ENCODE measurements at regions not wholly inside any gene's neighbourhood (a gene's known extent, or its start where the extent isn't known, plus 50 kb on each side); places are given as distances from the start of the nearest gene placed in this dataset.

- Histone ChIP-seq H3K27me3 (ENCODE audit: insufficient read depth, low read length) (peaks cover 4% of the 10 kb centered on the region), H3K36me3 (ENCODE audit: insufficient read depth, low read length) (no peaks in the 10 kb centered on the region), H4K20me1 (ENCODE audit: insufficient read depth, low read length) (no peaks in the 10 kb centered on the region), H3K79me2 (ENCODE audit: insufficient read depth, low read length) (no peaks in the 10 kb centered on the region), H3K4me3 (ENCODE audit: insufficient read depth, low read depth, low read length) (no peak overlapping the region), H2AFZ (ENCODE audit: low read depth, low read length) (no peak overlapping the region), H3K9ac (ENCODE audit: low read length) (no peak overlapping the region), H3K9me3 (ENCODE audit: insufficient read depth, low read depth, low read length) (no peaks in the 10 kb centered on the region), H3K4me1 (ENCODE audit: insufficient read depth, low read length) (no peaks in the 10 kb centered on the region), H3K4me2 (ENCODE audit: low read length) (no peak overlapping the region), H3K27ac (ENCODE audit: low read depth, low read length) (no peak overlapping the region)
- H3K27me3 Mint-ChIP-seq (ENCODE audit: low read depth, unreplicated experiment): peaks cover 5% of the 10 kb centered on the region
- H3K9me3 Mint-ChIP-seq (ENCODE audit: unreplicated experiment): no peaks in the 10 kb centered on the region
- H3K4me1 Mint-ChIP-seq (ENCODE audit: low read depth, unreplicated experiment): no peaks in the 10 kb centered on the region
- no peak for FAIRE-seq
- H3K36me3 Mint-ChIP-seq (ENCODE audit: low read depth, unreplicated experiment): no peaks in the 10 kb centered on the region
- TF ChIP-seq, protein P1, sequence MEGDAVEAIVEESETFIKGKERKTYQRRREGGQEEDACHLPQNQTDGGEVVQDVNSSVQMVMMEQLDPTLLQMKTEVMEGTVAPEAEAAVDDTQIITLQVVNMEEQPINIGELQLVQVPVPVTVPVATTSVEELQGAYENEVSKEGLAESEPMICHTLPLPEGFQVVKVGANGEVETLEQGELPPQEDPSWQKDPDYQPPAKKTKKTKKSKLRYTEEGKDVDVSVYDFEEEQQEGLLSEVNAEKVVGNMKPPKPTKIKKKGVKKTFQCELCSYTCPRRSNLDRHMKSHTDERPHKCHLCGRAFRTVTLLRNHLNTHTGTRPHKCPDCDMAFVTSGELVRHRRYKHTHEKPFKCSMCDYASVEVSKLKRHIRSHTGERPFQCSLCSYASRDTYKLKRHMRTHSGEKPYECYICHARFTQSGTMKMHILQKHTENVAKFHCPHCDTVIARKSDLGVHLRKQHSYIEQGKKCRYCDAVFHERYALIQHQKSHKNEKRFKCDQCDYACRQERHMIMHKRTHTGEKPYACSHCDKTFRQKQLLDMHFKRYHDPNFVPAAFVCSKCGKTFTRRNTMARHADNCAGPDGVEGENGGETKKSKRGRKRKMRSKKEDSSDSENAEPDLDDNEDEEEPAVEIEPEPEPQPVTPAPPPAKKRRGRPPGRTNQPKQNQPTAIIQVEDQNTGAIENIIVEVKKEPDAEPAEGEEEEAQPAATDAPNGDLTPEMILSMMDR (IDR thresholded peaks at IDR 0.05; ENCODE audit: insufficient read depth, low read depth, low read length): no peak
- TF ChIP-seq EZH2 (IDR thresholded peaks at IDR 0.05; ENCODE audit: insufficient read depth, low read length): no peak
- H3K4me3 Mint-ChIP-seq (ENCODE audit: unreplicated experiment): no peak overlapping the region
- no peak for DNase-seq (ENCODE audit: low read depth)
- H3K27ac Mint-ChIP-seq (ENCODE audit: unreplicated experiment): no peak overlapping the region
Measured at GRCh38 chr6:149263321-149263720, 54.2 kb upstream of the TAB2 start.

DNA sequence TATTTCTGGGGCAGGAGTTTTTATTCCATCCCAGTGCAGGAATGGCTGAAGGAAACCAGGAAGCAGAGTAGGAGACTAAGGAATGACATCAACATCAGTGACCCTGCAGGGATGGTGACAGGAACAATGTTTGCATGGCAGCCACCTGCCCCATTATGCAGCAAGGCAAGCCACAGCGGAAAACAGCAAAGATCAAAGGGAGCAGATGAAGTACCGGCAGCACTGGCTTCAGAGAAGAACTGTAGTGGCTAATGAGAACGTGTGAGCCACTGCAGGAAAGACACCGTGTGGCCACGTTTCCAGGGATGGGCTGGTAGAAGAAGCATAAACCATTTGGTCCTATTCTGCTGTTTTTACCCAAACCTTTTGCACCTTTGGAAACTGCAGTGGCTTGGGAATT lies 52.9 kb upstream of the TAB2 start:
- Mint-ChIP-seq H3K27ac (ENCODE audit: unreplicated experiment) (no peak overlapping the region), H3K36me3 (ENCODE audit: low read depth, unreplicated experiment) (no peaks in the 10 kb centered on the region), H3K27me3 (ENCODE audit: low read depth, unreplicated experiment) (peaks cover 5% of the 10 kb centered on the region), H3K4me3 (ENCODE audit: unreplicated experiment) (no peak overlapping the region), H3K9me3 (ENCODE audit: unreplicated experiment) (no peaks in the 10 kb centered on the region), H3K4me1 (ENCODE audit: low read depth, unreplicated experiment) (peaks cover 3% of the 10 kb centered on the region)
- DNase-seq (ENCODE audit: low read depth) (no peak), FAIRE-seq (no peak)
- no peak overlapping the region for H2AFZ ChIP-seq (ENCODE audit: low read depth, low read length)
- no peaks in the 10 kb centered on the region for H4K20me1 ChIP-seq (ENCODE audit: insufficient read depth, low read length)
- H3K36me3 ChIP-seq (ENCODE audit: insufficient read depth, low read length): no peaks in the 10 kb centered on the region
- no peak overlapping the region for H3K27ac ChIP-seq (ENCODE audit: low read depth, low read length)
- no peaks in the 10 kb centered on the region for H3K9me3 ChIP-seq (ENCODE audit: insufficient read depth, low read depth, low read length)
- H3K4me1 ChIP-seq (ENCODE audit: insufficient read depth, low read length): no peaks in the 10 kb centered on the region
- no peak overlapping the region for H3K9ac ChIP-seq (ENCODE audit: low read length)
- H3K27me3 ChIP-seq (ENCODE audit: insufficient read depth, low read length): peaks cover 4% of the 10 kb centered on the region
- TF ChIP-seq EZH2 (IDR thresholded peaks at IDR 0.05; ENCODE audit: insufficient read depth, low read length): no peak
- TF ChIP-seq, protein P1 (IDR thresholded peaks at IDR 0.05; ENCODE audit: insufficient read depth, low read depth, low read length): no peak
- no peaks in the 10 kb centered on the region for H3K79me2 ChIP-seq (ENCODE audit: insufficient read depth, low read length)
- H3K4me3 ChIP-seq (ENCODE audit: insufficient read depth, low read depth, low read length): no peak overlapping the region
- no peak overlapping the region for H3K4me2 ChIP-seq (ENCODE audit: low read length)

DNA sequence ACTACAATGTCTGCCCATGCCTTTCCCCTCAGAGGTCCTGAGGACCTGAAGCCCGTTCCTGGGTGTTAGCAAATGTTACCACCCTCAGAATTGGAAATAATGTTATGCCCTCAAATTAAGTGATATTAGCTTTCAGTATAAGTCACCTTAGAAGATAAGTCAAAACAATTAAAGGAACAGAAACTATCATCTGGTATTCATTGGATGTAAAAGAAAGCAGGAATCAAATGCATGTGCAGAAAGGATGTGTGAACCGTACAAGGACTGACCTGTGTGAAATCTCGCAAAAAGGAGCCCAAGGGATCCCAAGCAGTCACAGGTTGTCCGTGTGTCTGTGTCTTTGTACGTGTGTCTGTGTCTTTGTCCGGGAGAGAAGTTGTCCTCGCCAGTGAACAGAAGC lies 51.6 kb upstream of the TAB2 start:
- H3K27me3 ChIP-seq (ENCODE audit: insufficient read depth, low read length): peaks cover 4% of the 10 kb centered on the region
- H3K4me3 ChIP-seq (ENCODE audit: insufficient read depth, low read depth, low read length): no peak overlapping the region
- H3K4me2 ChIP-seq (ENCODE audit: low read length): no peak overlapping the region
- no peak overlapping the region for H3K9ac ChIP-seq (ENCODE audit: low read length)
- Mint-ChIP-seq H3K4me3 (ENCODE audit: unreplicated experiment) (no peak overlapping the region), H3K27ac (ENCODE audit: unreplicated experiment) (no peak overlapping the region), H3K36me3 (ENCODE audit: low read depth, unreplicated experiment) (no peaks in the 10 kb centered on the region), H3K27me3 (ENCODE audit: low read depth, unreplicated experiment) (peaks cover 5% of the 10 kb centered on the region), H3K9me3 (ENCODE audit: unreplicated experiment) (no peaks in the 10 kb centered on the region), H3K4me1 (ENCODE audit: low read depth, unreplicated experiment) (peaks cover 3% of the 10 kb centered on the region)
- no peaks in the 10 kb centered on the region for H4K20me1 ChIP-seq (ENCODE audit: insufficient read depth, low read length)
- H3K79me2 ChIP-seq (ENCODE audit: insufficient read depth, low read length): no peaks in the 10 kb centered on the region
- no peak overlapping the region for H2AFZ ChIP-seq (ENCODE audit: low read depth, low read length)
- H3K4me1 ChIP-seq (ENCODE audit: insufficient read depth, low read length): no peaks in the 10 kb centered on the region
- FAIRE-seq (no peak), DNase-seq (ENCODE audit: low read depth) (no peak)
- no peak for TF ChIP-seq EZH2 (IDR thresholded peaks at IDR 0.05; ENCODE audit: insufficient read depth, low read length)
- TF ChIP-seq, protein P1 (IDR thresholded peaks at IDR 0.05; ENCODE audit: insufficient read depth, low read depth, low read length): no peak
- no peaks in the 10 kb centered on the region for H3K36me3 ChIP-seq (ENCODE audit: insufficient read depth, low read length)
- H3K27ac ChIP-seq (ENCODE audit: low read depth, low read length): no peak overlapping the region
- H3K9me3 ChIP-seq (ENCODE audit: insufficient read depth, low read depth, low read length): no peaks in the 10 kb centered on the region

Data from astrocyte (in vitro differentiated cells and primary cell).